ENCODE measurements at regions not wholly inside any gene's neighbourhood (a gene's known extent, or its start where the extent isn't known, plus 50 kb on each side); places are given as distances from the start of the nearest gene placed in this dataset.

- no peak for DNase-seq
Measured at GRCh38 chr22:48683640-48684039, 1144.0 kb downstream of the BRD1 start.

GRCh38 chr22:48682504-48682903 lies 1145.2 kb downstream of the BRD1 start:
- DNase-seq = no peak

GRCh38 chr22:48680601-48681000 lies 1147.1 kb downstream of the BRD1 start:
- DNase-seq = no peak

GRCh38 chr22:48679656-48680555 lies 1147.8 kb downstream of the BRD1 start:
- DNase-seq = no peak

GRCh38 chr22:48678171-48679135 lies 1149.2 kb downstream of the BRD1 start:
- DNase-seq = no peak

- DNase-seq = no peak
Measured at GRCh38 chr22:48677621-48678020, 1150.1 kb downstream of the BRD1 start.

- DNase-seq = no peak
Measured at GRCh38 chr22:48677168-48677520, 1150.5 kb downstream of the BRD1 start.

- no peak for DNase-seq
Measured at GRCh38 chr22:48676266-48677167, 1151.2 kb downstream of the BRD1 start.

GRCh38 chr22:48675830-48676145 lies 1151.9 kb downstream of the BRD1 start:
- no peak for DNase-seq

- DNase-seq = no peak
Measured at GRCh38 chr22:48675141-48675829, 1152.4 kb downstream of the BRD1 start.

- DNase-seq = no peak
Measured at GRCh38 chr22:48673806-48674500, 1153.7 kb downstream of the BRD1 start.

- DNase-seq = no peak
Measured at GRCh38 chr22:48672387-48672786, 1155.3 kb downstream of the BRD1 start.

GRCh38 chr22:48670731-48671130 lies 1156.9 kb downstream of the BRD1 start:
- DNase-seq = no peak

GRCh38 chr22:48669986-48670716 lies 1157.5 kb downstream of the BRD1 start:
- no peak for DNase-seq

GRCh38 chr22:48669226-48669625 lies 1158.4 kb downstream of the BRD1 start:
- no peak for DNase-seq

- DNase-seq = no peak
Measured at GRCh38 chr22:48667289-48667688, 1160.4 kb downstream of the BRD1 start.

GRCh38 chr22:48666620-48667019 lies 1161.1 kb downstream of the BRD1 start:
- no peak for DNase-seq

- DNase-seq = no peak
Measured at GRCh38 chr22:48665311-48665995, 1162.2 kb downstream of the BRD1 start.

GRCh38 chr22:48664586-48664985 lies 1163.1 kb downstream of the BRD1 start:
- no peak for DNase-seq

GRCh38 chr22:48663297-48663696 lies 1164.4 kb downstream of the BRD1 start:
- no peak for DNase-seq

All from SW 1271 (cell line).